ENCODE measurements at regions not wholly inside any gene's neighbourhood (a gene's known extent, or its start where the extent isn't known, plus 50 kb on each side); places are given as distances from the start of the nearest gene placed in this dataset.
"Not testable (repeated sequence)": the region's sequence is repeated elsewhere in the genome, so short reads cannot be mapped to it uniquely, and the experiment has no call there.

GRCh38 chr5:77894103-77894502, 118.0 kb upstream of the TBCA start:
- ATAC-seq, result not testable (repeated sequence)

- peak; percentile 97 for ATAC-seq
- no peak for TF ChIP-seq ZNF8 (CRISPR knock-in tag; IDR thresholded peaks at IDR 0.05)
- TF ChIP-seq TSHZ2 (CRISPR knock-in tag; IDR thresholded peaks at IDR 0.05), result no peak
- no peak for TF ChIP-seq POU6F1 (CRISPR knock-in tag; IDR thresholded peaks at IDR 0.05; ENCODE audit: borderline replicate concordance, low read depth)
- TF ChIP-seq CSRNP3 (CRISPR knock-in tag; IDR thresholded peaks at IDR 0.05), result no peak
- no peak for TF ChIP-seq ZNF70 (CRISPR knock-in tag; IDR thresholded peaks at IDR 0.05)
- TF ChIP-seq GLIS3 (CRISPR knock-in tag; IDR thresholded peaks at IDR 0.05), result no peak
- TF ChIP-seq SNAI2 (CRISPR knock-in tag; IDR thresholded peaks at IDR 0.05), result no peak
Observed at GRCh38 chr5:77893225-77893860, 117.2 kb upstream of the TBCA start.

GRCh38 chr5:77892061-77893010, 116.2 kb upstream of the TBCA start:
- TF ChIP-seq ZFP3 (CRISPR knock-in tag; IDR thresholded peaks at IDR 0.05) (no peak), ZNF70 (CRISPR knock-in tag; IDR thresholded peaks at IDR 0.05) (no peak), GLIS3 (CRISPR knock-in tag; IDR thresholded peaks at IDR 0.05) (no peak), CSDC2 (CRISPR knock-in tag; IDR thresholded peaks at IDR 0.05) (no peak), ZC3H10 (CRISPR knock-in tag; IDR thresholded peaks at IDR 0.05) (no peak), PATZ1 (CRISPR knock-in tag; IDR thresholded peaks at IDR 0.05; ENCODE audit: borderline replicate concordance) (no peak), PPARA (CRISPR knock-in tag; IDR thresholded peaks at IDR 0.05; ENCODE audit: borderline replicate concordance) (no peak), CSRNP3 (CRISPR knock-in tag; IDR thresholded peaks at IDR 0.05) (no peak), OSR1 (CRISPR knock-in tag; IDR thresholded peaks at IDR 0.05) (no peak), ZNF8 (CRISPR knock-in tag; IDR thresholded peaks at IDR 0.05) (no peak), CREB5 (CRISPR knock-in tag; IDR thresholded peaks at IDR 0.05; ENCODE audit: low read depth) (no peak), RARB (CRISPR knock-in tag; IDR thresholded peaks at IDR 0.05) (no peak), TCF4 (CRISPR knock-in tag; IDR thresholded peaks at IDR 0.05; ENCODE audit: borderline replicate concordance) (no peak), SNAI2 (CRISPR knock-in tag; IDR thresholded peaks at IDR 0.05) (no peak), ESRRG (CRISPR knock-in tag; IDR thresholded peaks at IDR 0.05) (no peak)
- peak; percentile 12; the same call in 1 of the 3 replicates for ATAC-seq
